Spleen (tissue), 11 donors: ENCODE measurements at regions not wholly inside any gene's neighbourhood (a gene's known extent, or its start where the extent isn't known, plus 50 kb on each side); places are given as distances from the start of the nearest gene placed in this dataset.

Source experiments
- DNase-seq: peaks from one replicate; pipeline ENCODE4 v3.0.0-alpha.2; 2020
- H3K27ac ChIP-seq, 8 donors: fragments of 200-600 bp; sonication (generic) in 7 of 8; 1 replicate in 4 of 8; 2 replicates in 4 of 8; pipeline versions ENCODE4 v1.5.0 to v1.8.0; 2016 to 2021; ENCODE audit warnings: inconsistent platforms in 4 of 8, mild to moderate bottlenecking in 4 of 8, moderate library complexity in 1 of 8
- H3K27me3 ChIP-seq, 7 donors: fragments of 200-600 bp; sonication (generic) in 6 of 7; replicated peaks in 1 of 7; 1 replicate in 4 of 7; 2 replicates in 3 of 7; pipeline versions ENCODE4 v1.5.0 to v1.8.0; 2016 to 2021; ENCODE audit warnings: inconsistent platforms in 3 of 7, mild to moderate bottlenecking in 1 of 7
- H3K36me3 ChIP-seq, 6 donors: fragments of 200-600 bp; sonication (generic) in 5 of 6; 1 replicate in 4 of 6; 2 replicates in 2 of 6; pipeline versions ENCODE4 v1.5.0 to v1.8.0; 2016 to 2021; ENCODE audit warnings: inconsistent platforms in 2 of 6
- H3K4me1 ChIP-seq, 6 donors: fragments of 200-600 bp; sonication (generic) in 5 of 6; 1 replicate in 3 of 6; 2 replicates in 3 of 6; pipeline versions ENCODE4 v1.5.0 to v1.8.0; 2016 to 2021; ENCODE audit warnings: inconsistent platforms in 3 of 6
- H3K4me3 ChIP-seq, 8 donors: fragments of 200-600 bp; sonication (generic) in 7 of 8; 1 replicate in 4 of 8; 2 replicates in 4 of 8; pipeline versions ENCODE4 v1.5.0 to v1.8.0; 2016 to 2021; ENCODE audit warnings: inconsistent platforms in 4 of 8, mild to moderate bottlenecking in 4 of 8, moderate library complexity in 2 of 8
- H3K9me3 ChIP-seq, 8 donors: fragments of 200-600 bp; sonication (generic) in 7 of 8; 1 replicate in 4 of 8; 2 replicates in 4 of 8; pipeline versions ENCODE4 v1.5.0 to v1.8.0; 2016 to 2021; ENCODE audit warnings: inconsistent platforms in 4 of 8
- CTCF ChIP-seq, 11 experiments: fragments of 200-600 bp in 7 of 11; fragments of 450-650 bp in 4 of 11; sonication (generic) in 4 of 11; IDR thresholded peaks in 8 of 11; conservative IDR thresholded peaks in 3 of 11; 1 replicate in 7 of 11; 2 replicates in 4 of 11; pipeline versions ENCODE4 v1.4.0 to v1.8.0; 2016 to 2021; ENCODE audit warnings: antibody characterized with exemption in 11 of 11, inconsistent platforms in 4 of 11, mild to moderate bottlenecking in 1 of 11
- POLR2A ChIP-seq, 3 donors: fragments of 450-650 bp; IDR thresholded peaks; one replicate each; pipeline ENCODE4 v1.5.1; 2017; ENCODE audit warnings: antibody characterized with exemption in 3 of 3, mild to moderate bottlenecking in 1 of 3
- POLR2AphosphoS5 ChIP-seq, 3 donors: sonication (generic); formaldehyde crosslinking; IDR thresholded peaks; one replicate each; pipeline ENCODE4 v1.5.1; 2017; ENCODE audit warnings: antibody characterized with exemption in 3 of 3
- WGBS, 5 donors: extraction: QIAGEN DNeasy Blood & Tissue Kit in 3 of 5; methylation state at CpG; one replicate each; pipeline versions ENCODE4 v1.1.5 to v1.1.7; 2013 to 2018; 5-methylcytosine and 5-hydroxymethylcytosine counted together
- intact Hi-C: fragments of 100-400 bp; cut with DNase I; formaldehyde crosslinking; loops from one replicate; pipeline ENCODE4 v1.15.0; 2023; ENCODE audit warnings: low total_unique reads
- donor health status: healthy with polysubstance abuse.
- donor health status: DM: no; HTN: no; CAD: no; lungs with moderate emphysema.
- donor health status: DM: no; HTN: no; CAD: no.
- donor health status: Bipolar disorder and iron deficiency.
- donor health status: healthy.
- donor health status: DM: no; HTN: no; CAD: no.
- donor health status: DM: yes; HTN: yes; CAD: no.

- DNase-seq = no peak
- H3K9me3 ChIP-seq = peaks cover 0 to 18% (median 8%) of the 10 kb centered on the region in 8 donors
Observed at GRCh38 chr5:3489239-3489843, 106.3 kb upstream of the IRX1 start.

DNA sequence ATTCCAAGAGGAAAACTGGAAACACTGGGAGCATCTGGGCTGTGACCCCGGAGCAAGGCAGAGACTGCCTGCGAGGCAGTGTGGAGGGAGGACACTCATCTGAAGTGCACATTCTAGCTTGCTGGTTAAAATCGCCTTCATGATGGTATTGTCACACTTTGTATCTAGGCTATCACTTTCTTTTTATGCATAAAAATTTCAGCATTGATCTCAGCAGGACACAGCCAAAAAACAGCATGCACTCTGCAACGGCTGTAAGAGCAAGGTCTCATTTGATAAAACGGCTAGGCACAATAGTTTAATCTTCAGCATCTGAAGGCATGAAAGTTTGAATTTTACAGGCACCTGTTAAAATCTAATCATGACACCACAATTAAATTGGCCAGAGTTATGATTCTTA lies 110.8 kb upstream of the IRX1 start:
- peaks cover 0 to 5% (median 0%) of the 10 kb centered on the region in 8 donors for H3K9me3 ChIP-seq
- TF ChIP-seq POLR2A (IDR thresholded peaks at IDR 0.05) (no peak), CTCF (IDR thresholded peaks at IDR 0.05 in 8 of 11, conservative IDR thresholded peaks at IDR 0.05 in 3 of 11) (no peak), POLR2AphosphoS5 (IDR thresholded peaks at IDR 0.05) (no peak)
- 70 to 89% (median 71%) methylated on average over 5 of the region's 5 CpGs for WGBS, 5 donors
- H3K4me1 ChIP-seq = no peaks in the 10 kb centered on the region
- H3K36me3 ChIP-seq = no peaks in the 10 kb centered on the region
- H3K27me3 ChIP-seq = no peaks in the 10 kb centered on the region
- intact Hi-C loops = no loop called here
- no peak overlapping the region for H3K27ac ChIP-seq
- H3K4me3 ChIP-seq = no peak overlapping the region
- DNase-seq = no peak

More at GRCh38 chr5:3489239-3489843, 106.3 kb upstream of the IRX1 start:
- 68 to 82% (median 78%) methylated on average over 21 of the region's 21 CpGs for WGBS, 5 donors
- no peak overlapping the region for H3K4me3 ChIP-seq
- intact Hi-C loops = no loop called here
- H3K27me3 ChIP-seq = no peaks in the 10 kb centered on the region
- TF ChIP-seq POLR2AphosphoS5 (IDR thresholded peaks at IDR 0.05) = no peak
- TF ChIP-seq POLR2A (IDR thresholded peaks at IDR 0.05) = no peak
- no peak for TF ChIP-seq CTCF (IDR thresholded peaks at IDR 0.05 in 8 of 11, conservative IDR thresholded peaks at IDR 0.05 in 3 of 11)
- H3K4me1 ChIP-seq = no peaks in the 10 kb centered on the region
- no peak overlapping the region for H3K27ac ChIP-seq
- no peaks in the 10 kb centered on the region for H3K36me3 ChIP-seq

GRCh38 chr5:3481175-3481574 lies 114.5 kb upstream of the IRX1 start:
- H3K27ac ChIP-seq = no peak overlapping the region
- 48 to 60% (median 51%) methylated on average over 3 of the region's 3 CpGs for WGBS, 5 donors
- intact Hi-C loops = no loop called here
- no peaks in the 10 kb centered on the region for H3K4me1 ChIP-seq
- H3K4me3 ChIP-seq = no peak overlapping the region
- H3K27me3 ChIP-seq = no peaks in the 10 kb centered on the region
- DNase-seq = no peak
- no peak for TF ChIP-seq POLR2AphosphoS5 (IDR thresholded peaks at IDR 0.05)
- no peak for TF ChIP-seq POLR2A (IDR thresholded peaks at IDR 0.05)
- no peak for TF ChIP-seq CTCF (IDR thresholded peaks at IDR 0.05 in 8 of 11, conservative IDR thresholded peaks at IDR 0.05 in 3 of 11)
- no peaks in the 10 kb centered on the region for H3K36me3 ChIP-seq
- H3K9me3 ChIP-seq = peaks cover 0 to 8% (median 0%) of the 10 kb centered on the region in 8 donors

- peaks cover 0 to 21% (median 10%) of the 10 kb centered on the region in 8 donors for H3K9me3 ChIP-seq
- no peak overlapping the region for H3K4me3 ChIP-seq
- TF ChIP-seq POLR2A (IDR thresholded peaks at IDR 0.05) (no peak), POLR2AphosphoS5 (IDR thresholded peaks at IDR 0.05) (no peak), CTCF (IDR thresholded peaks at IDR 0.05 in 8 of 11, conservative IDR thresholded peaks at IDR 0.05 in 3 of 11) (no peak)
- no peak for DNase-seq
- no peaks in the 10 kb centered on the region for H3K4me1 ChIP-seq
- H3K27me3 ChIP-seq = no peaks in the 10 kb centered on the region
- no peak overlapping the region for H3K27ac ChIP-seq
- intact Hi-C loops = no loop called here
- H3K36me3 ChIP-seq = no peaks in the 10 kb centered on the region
- WGBS, 5 donors = 85 to 88% (median 87%) methylated on average over 1 of the region's 1 CpG
Observed at GRCh38 chr5:3475674-3476073, 120.0 kb upstream of the IRX1 start.
